Fibroblast of the aortic adventitia (primary cell): ENCODE measurements at regions not wholly inside any gene's neighbourhood (a gene's known extent, or its start where the extent isn't known, plus 50 kb on each side); places are given as distances from the start of the nearest gene placed in this dataset.
"Not testable (repeated sequence)": the region's sequence is repeated elsewhere in the genome, so short reads cannot be mapped to it uniquely, and the experiment has no call there.

Experiments used
- DNase-seq: peaks from one replicate; pipeline ENCODE4 v3.0.0-alpha.2; 2010; ENCODE audit warnings: low read depth
- H3K4me3 ChIP-seq: 2 replicates; pipeline ENCODE4 v1.5.1; 2011; ENCODE audit warnings: low read depth, mild to moderate bottlenecking, control low read depth, low read length, moderate library complexity
- CTCF ChIP-seq: IDR thresholded peaks from 2 replicates; pipeline ENCODE4 v1.5.1; 2011; ENCODE audit warnings: mild to moderate bottlenecking, low read length, control low read depth, inconsistent platforms; ENCODE audit not compliant: insufficient read depth

- TF ChIP-seq CTCF = no peak
- DNase-seq = peak; percentile 69
- no peak overlapping the region for H3K4me3 ChIP-seq
Measured at GRCh38 chr16:87033541-87034300, 283.5 kb downstream of the C16orf95 start.

GRCh38 chr16:87034317-87034716, 282.9 kb downstream of the C16orf95 start:
- no peak for DNase-seq

GRCh38 chr16:87035053-87035452, 282.1 kb downstream of the C16orf95 start:
- no peak for TF ChIP-seq CTCF
- no peak overlapping the region for H3K4me3 ChIP-seq
- no peak for DNase-seq

More at GRCh38 chr16:87034317-87034716, 282.9 kb downstream of the C16orf95 start:
- TF ChIP-seq CTCF = no peak
- no peak overlapping the region for H3K4me3 ChIP-seq

DNA sequence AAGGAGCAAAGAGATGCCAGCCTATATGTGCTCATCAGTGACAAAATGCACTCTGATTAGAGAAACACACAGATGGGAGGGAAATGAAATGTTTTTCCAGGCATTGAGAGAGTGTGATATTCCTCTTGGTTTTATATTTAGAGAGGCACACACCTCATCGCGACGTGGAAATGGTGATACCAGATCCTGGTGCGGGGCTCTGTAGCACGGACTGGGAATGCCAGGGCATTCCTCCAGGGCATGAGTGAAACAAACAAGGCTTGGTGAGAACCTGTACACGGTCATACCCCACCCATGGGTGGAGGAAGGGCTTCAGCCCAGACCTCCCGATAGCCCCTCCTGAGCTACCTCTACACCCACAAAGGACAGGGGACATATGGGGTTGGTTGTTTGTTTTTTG, 280.2 kb downstream of the C16orf95 start:
- no peak for DNase-seq
- no peak for TF ChIP-seq CTCF
- no peak overlapping the region for H3K4me3 ChIP-seq

- DNase-seq, H3K4me3 ChIP-seq: not testable (repeated sequence)
Measured at GRCh38 chr16:87038528-87038927, 278.7 kb downstream of the C16orf95 start.

DNA sequence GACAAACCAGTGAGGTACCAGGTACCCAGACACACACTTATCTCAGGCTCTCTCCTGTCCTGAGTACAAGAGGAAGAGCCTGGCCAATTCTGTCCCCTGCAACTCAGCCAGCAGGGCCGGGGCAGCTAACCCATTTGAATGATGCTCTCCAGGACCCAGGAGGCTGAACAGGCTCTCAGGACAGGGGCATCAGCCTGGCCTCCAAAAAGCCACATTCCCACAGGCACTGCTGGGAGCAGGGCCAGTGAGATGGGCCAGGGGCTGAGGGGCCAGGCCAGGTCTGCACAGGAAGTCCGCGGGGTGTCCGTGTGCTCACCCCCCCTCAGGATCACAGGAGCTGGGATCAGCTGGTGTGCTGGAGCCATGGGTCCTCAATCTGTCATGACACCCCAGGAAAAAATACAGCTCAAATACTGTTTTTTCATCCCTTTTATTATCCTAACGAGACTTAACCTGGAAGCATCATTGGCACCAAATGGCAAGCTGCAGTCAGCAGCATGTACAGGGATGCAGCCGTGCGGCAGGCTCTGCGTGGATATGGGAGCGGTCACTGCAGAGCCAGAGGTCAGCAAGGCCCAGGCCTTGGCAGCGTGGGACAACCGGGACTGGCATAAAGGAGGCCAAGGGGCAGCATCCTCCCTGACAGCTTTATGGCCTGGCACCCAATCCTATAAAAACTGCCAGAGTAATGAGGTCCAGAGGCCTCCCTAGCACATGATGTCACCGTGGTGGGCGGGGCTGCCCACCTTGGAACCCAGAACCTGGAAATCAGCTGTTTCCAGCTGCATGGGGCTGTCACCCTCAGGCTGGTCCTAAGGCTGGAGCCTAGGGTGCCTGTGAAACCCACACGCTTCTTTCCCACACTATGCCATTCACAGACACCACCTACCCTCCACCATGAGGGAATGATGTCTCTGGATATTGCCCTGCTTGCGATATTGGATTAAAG, 276.7 kb downstream of the C16orf95 start:
- TF ChIP-seq CTCF = no peak
- no peak for DNase-seq
- H3K4me3 ChIP-seq = no peak overlapping the region

GRCh38 chr16:87041286-87041685, 275.9 kb downstream of the C16orf95 start:
- TF ChIP-seq CTCF = no peak
- DNase-seq = no peak
- H3K4me3 ChIP-seq = no peak overlapping the region
